DOHH2 (cell line): ENCODE measurements at regions not wholly inside any gene's neighbourhood (a gene's known extent, or its start where the extent isn't known, plus 50 kb on each side); places are given as distances from the start of the nearest gene placed in this dataset.
"Not testable (repeated sequence)": the region's sequence is repeated elsewhere in the genome, so short reads cannot be mapped to it uniquely, and the experiment has no call there.

Source experiments
- H3F3A ChIP-seq: fragments of 200-600 bp; sonication (generic), shearing (Covaris generic); 2 replicates; pipeline ENCODE4 v1.6.0; 2016; ENCODE audit warnings: antibody characterized with exemption, mild to moderate bottlenecking; ENCODE audit not compliant: control insufficient read depth, insufficient read depth
- H3K27ac ChIP-seq: fragments of 200-600 bp; sonication (generic); 2 replicates; pipeline ENCODE4 v1.5.1; 2014; ENCODE audit warnings: low read depth, mild to moderate bottlenecking, low read length, moderate library complexity
- H3K27me3 ChIP-seq: fragments of 200-600 bp; sonication (generic); 2 replicates; pipeline ENCODE4 v1.6.1; 2014; ENCODE audit warnings: mild to moderate bottlenecking, low read length, mixed read lengths; ENCODE audit not compliant: control insufficient read depth
- H3K36me3 ChIP-seq: fragments of 200-600 bp; sonication (generic); 2 replicates; pipeline ENCODE4 v1.6.1; 2014; ENCODE audit warnings: mild to moderate bottlenecking, low read length, moderate library complexity, mixed read lengths; ENCODE audit not compliant: control insufficient read depth
- H3K4me1 ChIP-seq: fragments of 200-600 bp; sonication (generic); 2 replicates; pipeline ENCODE4 v1.6.1; 2014; ENCODE audit warnings: mild to moderate bottlenecking, low read length, mixed read lengths; ENCODE audit not compliant: control insufficient read depth
- H3K4me2 ChIP-seq: fragments of 200-600 bp; sonication (generic); 2 replicates; pipeline ENCODE4 v1.6.0; 2014; ENCODE audit warnings: mild to moderate bottlenecking, low read length, moderate library complexity
- H3K4me3 ChIP-seq: fragments of 200-600 bp; sonication (generic); 2 replicates; pipeline ENCODE4 v1.5.1; 2014; ENCODE audit warnings: mild to moderate bottlenecking, low read length, mixed read lengths
- H3K79me2 ChIP-seq: fragments of 200-600 bp; sonication (generic); 2 replicates; pipeline ENCODE4 v1.6.1; 2014; ENCODE audit warnings: mild to moderate bottlenecking, low read length, mixed read lengths; ENCODE audit not compliant: control insufficient read depth
- H3K9me2 ChIP-seq: fragments of 200-600 bp; sonication (generic); replicated peaks from 2 replicates; pipeline ENCODE4 v1.6.1; 2014; ENCODE audit warnings: mild to moderate bottlenecking, low read length, mixed read lengths; ENCODE audit not compliant: control insufficient read depth
- H3K9me3 ChIP-seq: fragments of 200-600 bp; sonication (generic); 2 replicates; pipeline ENCODE4 v1.6.1; 2014; ENCODE audit warnings: antibody characterized with exemption, low read length, mixed read lengths; ENCODE audit not compliant: control insufficient read depth, insufficient read depth
- H4K20me1 ChIP-seq: fragments of 200-600 bp; sonication (generic); 2 replicates; pipeline ENCODE4 v1.6.0; 2014; ENCODE audit warnings: low read depth, mild to moderate bottlenecking, antibody characterized with exemption, low read length, moderate library complexity; ENCODE audit not compliant: control insufficient read depth, insufficient read depth
- EZH2phosphoT487 ChIP-seq: fragments of 200-600 bp; sonication (generic); IDR thresholded peaks from 2 replicates; pipeline ENCODE4 v1.6.1; 2017; ENCODE audit warnings: borderline replicate concordance, mild to moderate bottlenecking, antibody characterized with exemption, low read length, moderate library complexity, mixed read lengths
- TF ChIP-seq, protein P1 (sequence below): fragments of 200-600 bp; sonication (generic); IDR thresholded peaks from one replicate; pipeline ENCODE4 v1.5.1; 2014; ENCODE audit warnings: antibody characterized with exemption, mild to moderate bottlenecking, low read depth, low read length; ENCODE audit not compliant: poor library complexity, severe bottlenecking

DNA sequence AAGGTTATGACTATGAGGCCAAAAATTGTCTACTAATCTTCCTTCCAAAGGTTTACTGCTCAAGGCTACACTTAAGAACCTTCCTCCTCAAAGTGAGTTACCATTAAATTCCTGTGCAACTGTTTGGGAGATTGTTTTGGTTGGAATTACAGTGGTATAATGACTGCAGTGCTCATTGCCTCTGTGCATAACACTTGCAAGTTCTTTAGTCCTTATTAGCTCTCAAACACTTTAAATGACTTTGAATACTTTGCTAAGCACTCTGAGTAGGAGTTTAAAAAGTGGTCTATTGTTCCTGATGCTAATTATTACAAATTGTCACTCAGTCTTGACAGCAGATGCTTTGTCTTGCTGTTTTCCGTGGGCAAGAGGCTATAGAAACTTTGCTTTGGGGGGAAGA is 422.8 kb upstream of the PABPC4L start:
- no peaks in the 10 kb centered on the region for H3K4me1 ChIP-seq
- no peaks in the 10 kb centered on the region for H3K36me3 ChIP-seq
- no peaks in the 10 kb centered on the region for H3F3A ChIP-seq
- no peaks in the 10 kb centered on the region for H3K27me3 ChIP-seq
- H3K9me3 ChIP-seq, result no peaks in the 10 kb centered on the region
- no peaks in the 10 kb centered on the region for H3K9me2 ChIP-seq
- H3K79me2 ChIP-seq, result no peaks in the 10 kb centered on the region
- TF ChIP-seq EZH2phosphoT487, result no peak
- TF ChIP-seq, protein P1, sequence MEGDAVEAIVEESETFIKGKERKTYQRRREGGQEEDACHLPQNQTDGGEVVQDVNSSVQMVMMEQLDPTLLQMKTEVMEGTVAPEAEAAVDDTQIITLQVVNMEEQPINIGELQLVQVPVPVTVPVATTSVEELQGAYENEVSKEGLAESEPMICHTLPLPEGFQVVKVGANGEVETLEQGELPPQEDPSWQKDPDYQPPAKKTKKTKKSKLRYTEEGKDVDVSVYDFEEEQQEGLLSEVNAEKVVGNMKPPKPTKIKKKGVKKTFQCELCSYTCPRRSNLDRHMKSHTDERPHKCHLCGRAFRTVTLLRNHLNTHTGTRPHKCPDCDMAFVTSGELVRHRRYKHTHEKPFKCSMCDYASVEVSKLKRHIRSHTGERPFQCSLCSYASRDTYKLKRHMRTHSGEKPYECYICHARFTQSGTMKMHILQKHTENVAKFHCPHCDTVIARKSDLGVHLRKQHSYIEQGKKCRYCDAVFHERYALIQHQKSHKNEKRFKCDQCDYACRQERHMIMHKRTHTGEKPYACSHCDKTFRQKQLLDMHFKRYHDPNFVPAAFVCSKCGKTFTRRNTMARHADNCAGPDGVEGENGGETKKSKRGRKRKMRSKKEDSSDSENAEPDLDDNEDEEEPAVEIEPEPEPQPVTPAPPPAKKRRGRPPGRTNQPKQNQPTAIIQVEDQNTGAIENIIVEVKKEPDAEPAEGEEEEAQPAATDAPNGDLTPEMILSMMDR, result no peak
- no peak overlapping the region for H3K27ac ChIP-seq
- H3K4me2 ChIP-seq, result no peak overlapping the region
- no peaks in the 10 kb centered on the region for H4K20me1 ChIP-seq
- H3K4me3 ChIP-seq, result no peak overlapping the region

DNA sequence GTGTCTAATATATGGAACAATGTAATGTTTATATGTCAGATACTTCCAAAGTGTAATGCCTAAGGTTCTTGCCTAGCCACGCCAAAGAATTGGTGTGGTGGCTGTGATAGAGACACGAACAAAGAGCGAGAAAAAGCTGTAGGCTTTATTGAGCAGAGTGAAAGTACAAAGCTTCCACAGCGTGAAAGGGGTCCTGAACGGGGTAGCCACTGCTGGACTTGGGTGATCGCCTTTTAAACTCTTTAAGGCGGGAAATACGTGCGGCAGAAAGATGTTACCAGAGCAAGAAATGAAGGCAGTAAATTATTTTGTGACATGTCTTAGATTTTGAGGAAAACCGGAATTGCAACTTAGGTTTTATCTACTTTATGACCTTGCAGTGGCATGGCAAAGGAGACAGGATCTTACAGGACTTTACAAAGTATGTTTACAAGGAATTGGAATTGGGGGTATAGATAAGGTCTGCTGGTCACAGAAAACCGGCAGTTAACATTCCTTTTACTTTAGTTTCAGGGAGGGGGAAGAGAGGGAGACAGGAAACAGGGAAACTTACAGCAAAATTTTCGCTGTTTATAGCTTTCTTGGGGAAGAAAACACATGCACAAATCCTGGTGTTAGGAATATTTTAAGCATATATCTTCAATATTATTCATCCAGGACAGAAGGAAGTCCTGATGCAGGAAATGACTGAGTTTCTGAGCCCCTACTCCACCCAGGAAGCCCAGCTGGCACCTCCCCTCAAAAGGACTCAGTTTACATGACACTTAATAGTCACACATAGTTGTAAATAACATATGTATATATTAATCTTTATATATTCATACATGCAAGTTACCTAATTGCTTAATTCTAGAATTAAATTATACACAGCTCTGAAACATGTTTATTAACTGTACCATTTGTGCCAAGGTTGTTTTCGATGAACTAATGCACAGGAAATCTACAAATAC is 421.3 kb upstream of the PABPC4L start:
- not testable (repeated sequence) for H3K4me3 ChIP-seq, H3K27ac ChIP-seq

DNA sequence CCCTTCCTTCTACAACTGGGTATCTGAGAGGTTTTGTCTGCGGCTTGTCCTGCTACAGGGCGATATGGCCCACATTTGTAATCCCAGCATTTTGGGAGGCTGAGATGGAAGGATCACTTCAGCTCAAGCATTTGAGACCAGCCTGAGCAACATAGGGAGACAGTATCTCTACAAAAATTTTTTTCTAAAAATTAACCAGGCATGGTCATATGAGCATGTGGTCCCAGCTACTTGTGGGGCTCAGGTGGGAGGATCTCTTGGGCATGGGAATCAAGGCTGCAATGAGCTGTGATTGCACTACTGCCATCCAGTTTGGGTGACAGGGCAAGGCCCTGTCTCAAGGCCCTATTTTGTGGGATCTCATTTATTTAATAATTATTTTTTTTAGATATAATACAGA is 420.6 kb upstream of the PABPC4L start:
- Histone ChIP-seq H4K20me1 (no peaks in the 10 kb centered on the region), H3K27me3 (no peaks in the 10 kb centered on the region), H3K9me3 (no peaks in the 10 kb centered on the region), H3K79me2 (no peaks in the 10 kb centered on the region), H3F3A (no peaks in the 10 kb centered on the region), H3K27ac (no peak overlapping the region), H3K36me3 (no peaks in the 10 kb centered on the region), H3K9me2 (no peaks in the 10 kb centered on the region), H3K4me1 (no peaks in the 10 kb centered on the region), H3K4me3 (no peak overlapping the region), H3K4me2 (no peak overlapping the region)
- no peak for TF ChIP-seq EZH2phosphoT487
- TF ChIP-seq, protein P1, result no peak

More for the DNA sequence above, 421.3 kb upstream of the PABPC4L start:
- H3K27me3 ChIP-seq, H3K4me1 ChIP-seq, H3K9me2 ChIP-seq, H3K36me3 ChIP-seq, H3K79me2 ChIP-seq, H3K9me3 ChIP-seq, H3K4me2 ChIP-seq, H4K20me1 ChIP-seq, H3F3A ChIP-seq: not testable (repeated sequence)

DNA sequence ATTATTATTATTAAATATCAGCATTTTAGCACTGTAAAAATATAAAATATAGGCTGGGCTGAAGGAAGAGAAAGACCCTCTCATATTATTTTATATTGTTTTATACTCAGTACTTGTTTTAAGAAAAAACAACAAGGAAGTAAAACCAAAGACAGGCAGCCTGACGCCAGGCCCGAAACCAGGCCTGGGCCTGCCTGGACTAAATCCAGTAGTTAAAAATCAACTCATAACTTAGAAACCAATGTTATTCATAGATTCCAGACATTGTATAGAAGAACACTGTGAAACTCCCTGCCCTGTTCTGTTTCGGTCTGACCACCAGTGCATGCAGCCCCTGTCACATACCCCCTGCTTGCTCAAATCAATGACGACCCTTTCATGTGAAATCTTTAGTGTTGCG is 420.1 kb upstream of the PABPC4L start:
- not testable (repeated sequence) for H3K9me2 ChIP-seq, H3K27ac ChIP-seq, H3K9me3 ChIP-seq, H3K36me3 ChIP-seq, H3K4me1 ChIP-seq, H3K4me3 ChIP-seq, H3K4me2 ChIP-seq, H3K79me2 ChIP-seq, H3F3A ChIP-seq, H4K20me1 ChIP-seq, H3K27me3 ChIP-seq
